Fibroblast of villous mesenchyme (primary cell): ENCODE measurements at regions not wholly inside any gene's neighbourhood (a gene's known extent, or its start where the extent isn't known, plus 50 kb on each side); places are given as distances from the start of the nearest gene placed in this dataset.

Experiments
- DNase-seq: peaks from one replicate; pipeline ENCODE4 v3.0.0-alpha.2; 2010; ENCODE audit warnings: low read depth
- H3K4me3 ChIP-seq: 2 replicates; pipeline ENCODE4 v1.5.1; 2011; ENCODE audit warnings: low read depth, mild to moderate bottlenecking, low read length
- TF ChIP-seq, protein P1 (sequence below): IDR thresholded peaks from 2 replicates; pipeline ENCODE4 v1.5.1; 2012; ENCODE audit warnings: low read depth, mild to moderate bottlenecking, low read length; ENCODE audit not compliant: insufficient read depth

DNA sequence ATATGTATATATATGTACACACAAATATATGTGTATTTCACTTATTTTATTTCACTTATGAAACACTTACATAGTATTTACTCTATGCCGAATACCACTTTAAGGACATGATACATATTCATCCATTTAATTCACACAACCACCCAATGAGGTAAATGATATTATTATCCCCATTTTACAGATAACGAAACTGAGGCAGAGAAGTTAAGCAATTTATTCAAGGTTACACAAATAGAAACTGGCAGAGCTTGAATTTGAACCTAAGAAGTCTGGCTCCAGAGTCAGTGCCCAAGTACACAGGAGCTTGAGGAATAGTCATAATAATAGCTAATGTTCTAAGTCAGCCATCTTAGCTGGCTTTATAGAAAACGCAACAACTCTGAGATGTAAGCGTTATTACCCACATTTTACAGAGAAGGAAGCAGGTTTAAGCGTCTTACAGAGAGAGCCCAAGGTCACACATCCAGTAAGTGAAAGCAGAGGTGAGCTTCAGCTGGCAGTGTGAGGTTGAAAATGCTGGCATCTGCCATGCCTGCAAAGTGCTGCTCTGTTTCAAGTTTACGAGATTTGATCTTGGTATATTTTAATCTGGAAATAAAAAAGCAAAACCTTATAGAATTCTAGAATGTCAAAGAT, 326.9 kb downstream of the LPIN1 start:
- H3K4me3 ChIP-seq, result no peak overlapping the region
- TF ChIP-seq, protein P1, sequence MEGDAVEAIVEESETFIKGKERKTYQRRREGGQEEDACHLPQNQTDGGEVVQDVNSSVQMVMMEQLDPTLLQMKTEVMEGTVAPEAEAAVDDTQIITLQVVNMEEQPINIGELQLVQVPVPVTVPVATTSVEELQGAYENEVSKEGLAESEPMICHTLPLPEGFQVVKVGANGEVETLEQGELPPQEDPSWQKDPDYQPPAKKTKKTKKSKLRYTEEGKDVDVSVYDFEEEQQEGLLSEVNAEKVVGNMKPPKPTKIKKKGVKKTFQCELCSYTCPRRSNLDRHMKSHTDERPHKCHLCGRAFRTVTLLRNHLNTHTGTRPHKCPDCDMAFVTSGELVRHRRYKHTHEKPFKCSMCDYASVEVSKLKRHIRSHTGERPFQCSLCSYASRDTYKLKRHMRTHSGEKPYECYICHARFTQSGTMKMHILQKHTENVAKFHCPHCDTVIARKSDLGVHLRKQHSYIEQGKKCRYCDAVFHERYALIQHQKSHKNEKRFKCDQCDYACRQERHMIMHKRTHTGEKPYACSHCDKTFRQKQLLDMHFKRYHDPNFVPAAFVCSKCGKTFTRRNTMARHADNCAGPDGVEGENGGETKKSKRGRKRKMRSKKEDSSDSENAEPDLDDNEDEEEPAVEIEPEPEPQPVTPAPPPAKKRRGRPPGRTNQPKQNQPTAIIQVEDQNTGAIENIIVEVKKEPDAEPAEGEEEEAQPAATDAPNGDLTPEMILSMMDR, result no peak
- DNase-seq, result no peak

DNA sequence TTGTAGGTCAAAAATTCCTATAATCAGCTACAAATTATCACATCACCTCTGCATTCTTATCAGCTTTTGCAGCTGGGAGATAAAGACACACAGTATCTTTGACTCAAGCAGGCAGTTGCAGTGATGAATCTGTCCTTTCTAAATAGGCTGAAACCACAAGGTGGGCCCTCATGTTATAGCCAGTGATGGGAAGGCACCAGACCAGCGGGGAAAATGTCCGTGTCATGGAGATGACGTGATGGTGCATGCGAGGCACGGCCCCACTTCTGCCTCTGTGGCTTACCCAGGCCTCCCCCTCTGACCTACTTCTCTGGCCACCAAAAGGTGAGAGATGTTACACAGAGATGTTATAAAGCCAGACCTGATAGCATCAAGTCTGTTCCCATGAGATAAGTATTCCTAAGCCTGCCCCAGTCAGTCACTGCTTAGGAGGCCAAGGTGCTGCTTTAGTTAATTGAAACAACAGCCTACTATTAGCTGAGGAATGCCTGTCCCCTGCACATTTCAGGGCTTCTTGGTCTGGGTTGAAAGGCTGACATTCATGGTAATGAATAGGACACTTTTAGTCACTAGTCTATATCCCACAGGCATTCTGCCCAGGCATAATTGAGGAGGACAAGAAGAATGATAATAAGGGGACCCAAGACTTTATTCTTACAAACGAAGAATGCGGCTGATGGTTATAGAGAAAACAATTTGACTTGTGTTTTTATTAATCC, 327.9 kb downstream of the LPIN1 start:
- no peak overlapping the region for H3K4me3 ChIP-seq
- DNase-seq, result no peak
- TF ChIP-seq, protein P1, result no peak

DNA sequence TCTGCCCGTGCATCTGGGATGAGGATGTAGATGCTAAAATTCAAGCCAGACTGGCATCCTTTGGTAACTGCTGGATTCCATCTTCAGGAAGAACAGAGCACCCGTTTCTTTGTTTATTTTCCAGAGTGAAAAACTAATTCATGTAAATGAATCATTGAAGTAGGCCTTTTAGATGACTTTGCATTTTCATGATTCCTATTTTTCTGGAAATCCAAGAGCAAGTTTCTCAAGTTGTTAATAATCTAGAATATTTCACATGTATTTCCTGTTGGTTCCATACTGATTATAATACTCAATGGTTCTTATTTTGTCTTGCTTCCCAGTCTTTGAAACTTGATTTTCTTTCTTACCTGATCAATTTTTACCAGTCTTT, 328.4 kb downstream of the LPIN1 start:
- TF ChIP-seq, protein P1, result no peak
- DNase-seq, result no peak
- H3K4me3 ChIP-seq, result no peak overlapping the region

DNA sequence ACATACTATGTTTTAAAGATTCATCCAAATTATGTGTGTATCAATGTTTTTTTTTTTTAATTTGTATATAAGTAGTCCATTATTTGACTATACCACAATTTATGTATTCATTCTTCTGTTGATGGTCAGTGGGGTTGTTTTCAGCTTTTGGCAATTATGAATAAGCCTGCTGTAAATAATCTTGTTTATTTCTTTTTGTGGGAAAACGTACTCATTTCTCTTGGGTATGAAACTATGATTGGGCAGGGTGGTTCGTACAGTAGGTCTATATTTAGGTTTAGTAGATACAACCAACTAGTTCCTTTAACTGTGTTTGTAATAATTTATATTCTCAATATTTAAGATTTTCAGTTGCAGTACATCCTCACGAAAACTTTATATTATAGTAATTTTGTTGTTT, 329.2 kb downstream of the LPIN1 start:
- DNase-seq, result no peak
- TF ChIP-seq, protein P1, result no peak
- H3K4me3 ChIP-seq, result no peak overlapping the region

DNA sequence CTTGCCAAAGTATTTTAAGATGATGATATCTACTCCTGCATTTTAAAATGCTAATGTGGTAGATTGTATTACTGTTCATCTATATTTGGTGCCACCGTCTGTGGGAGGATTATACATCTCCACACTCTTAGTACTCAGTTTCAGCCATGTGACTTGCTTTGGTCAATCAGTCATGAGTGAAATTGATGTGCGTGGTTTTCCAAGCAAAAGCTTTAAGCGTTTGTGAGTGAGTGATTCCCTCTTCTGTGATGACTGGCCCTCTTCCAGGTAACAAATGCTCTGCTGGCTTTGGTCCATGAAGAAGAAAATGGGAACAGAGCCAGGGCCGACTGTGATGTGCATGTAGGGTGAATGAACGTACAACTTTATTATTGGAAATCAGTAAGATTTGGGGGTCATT, 330.4 kb downstream of the LPIN1 start:
- H3K4me3 ChIP-seq, result no peak overlapping the region
- DNase-seq, result no peak
- TF ChIP-seq, protein P1, result no peak

DNA sequence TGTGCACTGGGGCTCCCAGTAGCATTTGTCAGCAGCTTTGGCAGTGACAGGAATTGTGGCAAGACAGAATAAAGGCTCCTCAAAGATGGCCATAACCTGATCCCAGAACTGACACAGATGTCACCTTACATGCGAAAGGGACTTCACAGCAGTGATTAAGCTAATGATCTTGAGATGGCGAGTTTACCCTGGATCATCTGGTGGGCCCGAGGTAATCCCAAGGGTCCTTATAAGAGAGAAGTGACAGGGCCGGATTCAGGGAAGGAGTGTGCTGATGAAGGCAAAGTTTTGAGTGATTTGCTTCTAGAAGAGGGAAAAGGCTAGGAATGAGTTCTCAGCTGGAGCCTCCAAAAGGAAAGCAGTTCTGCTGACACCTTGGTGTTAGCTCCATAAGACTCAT, 333.9 kb downstream of the LPIN1 start:
- TF ChIP-seq, protein P1, result no peak
- no peak overlapping the region for H3K4me3 ChIP-seq
- DNase-seq, result no peak
